Osteocyte (in vitro differentiated cells): ENCODE measurements at regions not wholly inside any gene's neighbourhood (a gene's known extent, or its start where the extent isn't known, plus 50 kb on each side); places are given as distances from the start of the nearest gene placed in this dataset.
"Not testable (repeated sequence)": the region's sequence is repeated elsewhere in the genome, so short reads cannot be mapped to it uniquely, and the experiment has no call there.

Experiments
- DNase-seq: peaks from one replicate; pipeline ENCODE4 v3.0.0; 2021; ENCODE audit warnings: mixed read lengths; ENCODE audit not compliant: unreplicated experiment; ENCODE audit errors: extremely low spot score
- H3K27ac Mint-ChIP-seq: one replicate; pipeline ENCODE4 v1.8.0; 2021; ENCODE audit warnings: mild to moderate bottlenecking, mixed read lengths; ENCODE audit not compliant: unreplicated experiment
- H3K27me3 Mint-ChIP-seq: one replicate; pipeline ENCODE4 v1.8.0; 2021; ENCODE audit warnings: mixed read lengths; ENCODE audit not compliant: unreplicated experiment
- H3K36me3 Mint-ChIP-seq: one replicate; pipeline ENCODE4 v1.8.0; 2021; ENCODE audit warnings: mixed read lengths; ENCODE audit not compliant: unreplicated experiment
- H3K4me1 Mint-ChIP-seq: one replicate; pipeline ENCODE4 v1.8.0; 2021; ENCODE audit warnings: mixed read lengths; ENCODE audit not compliant: unreplicated experiment
- H3K4me3 Mint-ChIP-seq: one replicate; pipeline ENCODE4 v1.8.0; 2021; ENCODE audit warnings: mild to moderate bottlenecking, moderate library complexity, mixed read lengths; ENCODE audit not compliant: unreplicated experiment
- H3K9me3 Mint-ChIP-seq: one replicate; pipeline ENCODE4 v1.8.0; 2021; ENCODE audit warnings: mixed read lengths; ENCODE audit not compliant: unreplicated experiment
- TF ChIP-seq, protein P1 (sequence below): fragments of 200-600 bp; sonication (generic); IDR thresholded peaks from 2 replicates; pipeline ENCODE4 v1.5.0; 2021; ENCODE audit warnings: antibody characterized with exemption, mild to moderate bottlenecking, moderate library complexity

DNA sequence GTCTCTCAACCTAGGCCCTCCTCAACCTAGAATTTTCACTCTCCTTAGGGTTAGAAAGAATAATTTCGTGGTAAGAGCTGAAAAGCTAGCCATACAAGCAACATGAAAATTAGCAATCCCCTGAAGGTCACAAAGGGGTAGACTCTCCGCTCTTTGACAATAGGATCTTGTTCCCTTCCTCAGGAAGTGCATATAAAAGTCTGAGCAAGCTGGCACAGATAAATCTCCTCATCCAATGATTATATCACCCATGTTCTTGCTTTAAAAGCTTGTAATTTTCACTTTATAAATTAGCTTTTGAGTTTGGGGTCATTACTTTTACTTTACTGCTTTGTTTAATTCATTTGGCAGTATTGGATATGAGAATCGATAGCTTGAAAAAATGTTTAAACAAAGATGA, 852.3 kb upstream of the CRIM1 start:
- Mint-ChIP-seq H3K27ac (no peak overlapping the region), H3K36me3 (peaks cover 2% of the 10 kb centered on the region), H3K4me1 (peaks cover 11% of the 10 kb centered on the region), H3K9me3 (no peaks in the 10 kb centered on the region), H3K27me3 (no peaks in the 10 kb centered on the region), H3K4me3 (no peak overlapping the region)
- TF ChIP-seq, protein P1, sequence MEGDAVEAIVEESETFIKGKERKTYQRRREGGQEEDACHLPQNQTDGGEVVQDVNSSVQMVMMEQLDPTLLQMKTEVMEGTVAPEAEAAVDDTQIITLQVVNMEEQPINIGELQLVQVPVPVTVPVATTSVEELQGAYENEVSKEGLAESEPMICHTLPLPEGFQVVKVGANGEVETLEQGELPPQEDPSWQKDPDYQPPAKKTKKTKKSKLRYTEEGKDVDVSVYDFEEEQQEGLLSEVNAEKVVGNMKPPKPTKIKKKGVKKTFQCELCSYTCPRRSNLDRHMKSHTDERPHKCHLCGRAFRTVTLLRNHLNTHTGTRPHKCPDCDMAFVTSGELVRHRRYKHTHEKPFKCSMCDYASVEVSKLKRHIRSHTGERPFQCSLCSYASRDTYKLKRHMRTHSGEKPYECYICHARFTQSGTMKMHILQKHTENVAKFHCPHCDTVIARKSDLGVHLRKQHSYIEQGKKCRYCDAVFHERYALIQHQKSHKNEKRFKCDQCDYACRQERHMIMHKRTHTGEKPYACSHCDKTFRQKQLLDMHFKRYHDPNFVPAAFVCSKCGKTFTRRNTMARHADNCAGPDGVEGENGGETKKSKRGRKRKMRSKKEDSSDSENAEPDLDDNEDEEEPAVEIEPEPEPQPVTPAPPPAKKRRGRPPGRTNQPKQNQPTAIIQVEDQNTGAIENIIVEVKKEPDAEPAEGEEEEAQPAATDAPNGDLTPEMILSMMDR: no peak
- no peak for DNase-seq

DNA sequence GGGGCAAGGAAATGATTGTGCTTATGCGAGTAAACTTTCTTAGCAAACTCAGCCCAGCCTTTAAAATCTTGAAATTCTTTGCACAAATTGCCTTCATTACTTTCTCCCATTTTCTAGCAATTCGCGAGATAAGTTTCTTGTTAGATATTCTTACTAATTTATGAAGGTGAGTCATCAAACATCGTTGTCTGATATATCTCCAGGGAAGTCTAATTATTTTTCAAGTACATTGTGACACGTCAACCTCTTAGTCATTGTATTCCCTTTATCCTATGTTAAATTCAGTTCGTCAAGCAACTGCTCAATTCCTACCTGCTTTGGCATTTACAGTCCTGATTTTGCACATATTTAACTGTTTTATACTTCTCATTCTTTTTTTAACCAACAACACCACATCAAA, 854.5 kb upstream of the CRIM1 start:
- Mint-ChIP-seq H3K9me3 (peaks cover 6% of the 10 kb centered on the region), H3K4me3 (no peak overlapping the region), H3K27me3 (no peaks in the 10 kb centered on the region), H3K36me3 (peaks cover 2% of the 10 kb centered on the region), H3K4me1 (peaks cover 16% of the 10 kb centered on the region), H3K27ac (no peak overlapping the region)
- no peak for DNase-seq
- TF ChIP-seq, protein P1: no peak

DNA sequence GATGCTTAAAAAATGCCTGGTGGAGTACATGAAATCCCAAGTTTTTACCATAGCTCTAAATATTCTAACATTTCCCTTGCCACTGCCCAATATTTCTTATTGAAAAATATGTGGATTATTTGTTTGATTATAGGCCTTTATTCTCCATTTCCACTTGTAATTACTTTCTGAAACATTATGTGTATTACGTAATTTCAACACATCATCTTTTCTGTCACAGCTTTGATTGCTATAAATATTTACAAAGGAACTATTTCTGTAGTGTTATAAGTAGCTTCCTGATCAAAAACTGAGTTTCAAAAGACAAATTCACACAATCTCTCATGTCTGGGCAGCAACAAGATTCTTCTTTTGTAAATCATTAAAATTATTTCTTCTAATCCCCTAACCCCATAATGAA, 859.6 kb upstream of the CRIM1 start:
- no peaks in the 10 kb centered on the region for H3K27me3 Mint-ChIP-seq
- H3K4me1 Mint-ChIP-seq: peaks cover 42% of the 10 kb centered on the region
- H3K9me3 Mint-ChIP-seq: peaks cover 6% of the 10 kb centered on the region
- H3K4me3 Mint-ChIP-seq: no peak overlapping the region
- H3K36me3 Mint-ChIP-seq: no peaks in the 10 kb centered on the region
- no peak for DNase-seq
- peak overlapping the region; percentile 75 for H3K27ac Mint-ChIP-seq
- TF ChIP-seq, protein P1: no peak

DNA sequence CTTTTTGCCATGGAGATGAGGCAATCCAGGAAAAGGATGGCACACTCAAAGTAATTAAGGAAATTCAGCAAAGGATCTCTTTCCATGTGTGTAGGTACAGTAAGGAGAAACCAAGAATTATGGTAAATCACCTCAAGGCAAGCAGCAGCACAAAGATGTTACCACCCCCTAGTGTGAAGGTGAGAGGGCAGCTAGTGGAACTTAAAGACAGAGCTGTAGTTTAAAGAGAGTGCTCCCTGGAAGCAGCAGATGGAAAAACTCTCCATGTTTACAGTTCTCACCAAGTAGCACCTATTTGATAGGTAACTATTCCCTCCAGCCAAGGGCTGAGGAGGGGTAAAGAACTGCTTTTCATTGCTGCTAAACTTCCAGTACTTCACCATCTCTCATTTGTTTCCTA, 860.4 kb upstream of the CRIM1 start:
- Mint-ChIP-seq H3K27ac (peak overlapping the region; percentile 75), H3K36me3 (no peaks in the 10 kb centered on the region), H3K27me3 (no peaks in the 10 kb centered on the region), H3K9me3 (peaks cover 6% of the 10 kb centered on the region), H3K4me3 (no peak overlapping the region), H3K4me1 (peaks cover 44% of the 10 kb centered on the region)
- TF ChIP-seq, protein P1: no peak
- DNase-seq: no peak

DNA sequence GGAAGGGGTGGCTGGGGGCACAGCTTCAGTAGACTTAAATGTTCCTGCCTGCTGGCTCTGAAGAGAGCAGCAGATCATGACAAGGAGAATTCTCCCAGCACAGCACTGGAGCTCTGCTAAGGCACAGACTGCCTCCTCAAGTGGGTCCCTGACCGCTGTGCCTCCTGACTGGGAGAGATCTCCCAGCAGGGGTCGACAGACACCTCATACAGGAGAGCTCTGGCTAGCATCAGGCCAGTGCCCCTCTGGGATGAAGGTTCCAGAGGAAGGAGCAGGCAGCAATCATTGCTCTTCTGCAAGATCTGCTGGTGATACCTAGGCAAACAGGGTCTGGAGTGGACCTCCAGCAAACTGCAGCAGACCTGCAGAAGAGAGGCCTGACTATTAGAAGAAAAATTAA, 877.5 kb upstream of the CRIM1 start:
- peaks cover 27% of the 10 kb centered on the region for H3K9me3 Mint-ChIP-seq
- H3K4me1 Mint-ChIP-seq, H3K27ac Mint-ChIP-seq, H3K27me3 Mint-ChIP-seq, DNase-seq, H3K36me3 Mint-ChIP-seq, H3K4me3 Mint-ChIP-seq: not testable (repeated sequence)

DNA sequence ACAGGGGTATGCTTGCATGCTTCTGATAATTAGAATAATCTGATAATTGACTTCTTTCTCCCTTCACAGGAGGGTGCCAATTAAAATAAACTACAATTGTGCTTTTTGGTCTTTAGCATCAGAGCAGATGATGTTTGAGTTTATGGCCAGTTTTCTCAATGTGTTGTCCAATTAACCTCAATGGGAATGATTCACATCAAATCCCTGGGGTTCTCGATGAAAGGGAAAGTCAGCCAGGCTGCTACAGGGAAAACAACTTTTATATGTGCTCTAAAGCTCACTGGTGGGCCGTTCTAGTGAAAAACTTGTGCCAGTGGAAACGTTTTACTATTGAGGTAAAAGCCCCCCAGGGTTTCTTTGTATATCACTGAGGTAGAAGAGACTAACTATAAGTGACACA, 887.3 kb upstream of the CRIM1 start:
- Mint-ChIP-seq H3K9me3 (peaks cover 4% of the 10 kb centered on the region), H3K36me3 (no peaks in the 10 kb centered on the region), H3K4me3 (no peak overlapping the region), H3K4me1 (peaks cover 36% of the 10 kb centered on the region), H3K27me3 (no peaks in the 10 kb centered on the region), H3K27ac (no peak overlapping the region)
- TF ChIP-seq, protein P1: no peak
- no peak for DNase-seq
